Gastroesophageal sphincter (tissue), 4 donors: ENCODE measurements at regions not wholly inside any gene's neighbourhood (a gene's known extent, or its start where the extent isn't known, plus 50 kb on each side); places are given as distances from the start of the nearest gene placed in this dataset.
"Not testable (repeated sequence)": the region's sequence is repeated elsewhere in the genome, so short reads cannot be mapped to it uniquely, and the experiment has no call there.

Experiments
- ATAC-seq: fragments of 150-250 bp; one replicate; pipeline ENCODE4 v1.9.1; 2016; ENCODE audit warnings: mild to moderate bottlenecking, moderate library complexity
- H3K27ac ChIP-seq, 4 donors: fragments of 200-600 bp; sonication (generic) in 3 of 4; 1 replicate in 3 of 4; 2 replicates in 1 of 4; pipeline ENCODE4 v1.5.1; 2016 to 2019
- H3K27me3 ChIP-seq: fragments of 200-600 bp; sonication (generic); one replicate; pipeline ENCODE4 v1.5.1; 2019
- H3K36me3 ChIP-seq, 2 donors: fragments of 200-600 bp; sonication (generic); one replicate each; pipeline ENCODE4 v1.5.1; 2019; ENCODE audit warnings: control low read depth in 1 of 2
- H3K4me1 ChIP-seq, 3 donors: fragments of 200-600 bp; sonication (generic); 1 replicate in 2 of 3; 2 replicates in 1 of 3; pipeline ENCODE4 v1.5.1; 2016 to 2019; ENCODE audit warnings: control low read depth in 2 of 3
- H3K4me3 ChIP-seq, 2 donors: fragments of 200-600 bp; sonication (generic); one replicate each; pipeline ENCODE4 v1.5.1; 2019; ENCODE audit warnings: mild to moderate bottlenecking in 1 of 2, moderate library complexity in 1 of 2
- H3K9me3 ChIP-seq, 3 donors: fragments of 200-600 bp; sonication (generic); one replicate each; pipeline ENCODE4 v1.5.1; 2017 to 2019; ENCODE audit warnings: control low read depth in 2 of 3
- EP300 ChIP-seq: sonication (generic); formaldehyde crosslinking; IDR thresholded peaks from one replicate; pipeline ENCODE4 v1.6.1; 2017; ENCODE audit warnings: antibody characterized with exemption, mild to moderate bottlenecking
- POLR2A ChIP-seq, 2 donors: fragments of 450-650 bp; IDR thresholded peaks; one replicate each; pipeline ENCODE4 v1.6.1; 2017; ENCODE audit warnings: antibody characterized with exemption in 2 of 2, mild to moderate bottlenecking in 2 of 2, moderate library complexity in 1 of 2
- POLR2AphosphoS5 ChIP-seq: sonication (generic); formaldehyde crosslinking; IDR thresholded peaks from one replicate; pipeline ENCODE4 v1.6.1; 2017; ENCODE audit warnings: antibody characterized with exemption
- WGBS, 2 donors: methylation state at CpG; one replicate each; pipeline ENCODE4 v1.1.5; 2018; ENCODE audit warnings: low coverage in 1 of 2; 5-methylcytosine and 5-hydroxymethylcytosine counted together
- TF ChIP-seq, protein P1 (sequence below), 4 experiments: fragments of 200-600 bp in 2 of 4; fragments of 450-650 bp in 2 of 4; sonication (generic) in 1 of 4; IDR thresholded peaks; one replicate each; pipeline ENCODE4 v1.5.1; 2017 to 2019; ENCODE audit warnings: antibody characterized with exemption in 4 of 4, mild to moderate bottlenecking in 2 of 4, moderate library complexity in 2 of 4

- ATAC-seq = no peak
- Histone ChIP-seq H3K9me3 (no peaks in the 10 kb centered on the region), H3K27me3 (no peaks in the 10 kb centered on the region), H3K27ac (no peak overlapping the region), H3K36me3 (no peaks in the 10 kb centered on the region), H3K4me1 (no peaks in the 10 kb centered on the region), H3K4me3 (no peak overlapping the region)
- 66 to 92% methylated on average over 2 of the region's 2 CpGs for whole genome bisulfite sequencing, 2 donors
- TF ChIP-seq EP300 (no peak), POLR2A (IDR thresholded peaks at IDR 0.05) (no peak), POLR2AphosphoS5 (no peak)
- TF ChIP-seq, protein P1, sequence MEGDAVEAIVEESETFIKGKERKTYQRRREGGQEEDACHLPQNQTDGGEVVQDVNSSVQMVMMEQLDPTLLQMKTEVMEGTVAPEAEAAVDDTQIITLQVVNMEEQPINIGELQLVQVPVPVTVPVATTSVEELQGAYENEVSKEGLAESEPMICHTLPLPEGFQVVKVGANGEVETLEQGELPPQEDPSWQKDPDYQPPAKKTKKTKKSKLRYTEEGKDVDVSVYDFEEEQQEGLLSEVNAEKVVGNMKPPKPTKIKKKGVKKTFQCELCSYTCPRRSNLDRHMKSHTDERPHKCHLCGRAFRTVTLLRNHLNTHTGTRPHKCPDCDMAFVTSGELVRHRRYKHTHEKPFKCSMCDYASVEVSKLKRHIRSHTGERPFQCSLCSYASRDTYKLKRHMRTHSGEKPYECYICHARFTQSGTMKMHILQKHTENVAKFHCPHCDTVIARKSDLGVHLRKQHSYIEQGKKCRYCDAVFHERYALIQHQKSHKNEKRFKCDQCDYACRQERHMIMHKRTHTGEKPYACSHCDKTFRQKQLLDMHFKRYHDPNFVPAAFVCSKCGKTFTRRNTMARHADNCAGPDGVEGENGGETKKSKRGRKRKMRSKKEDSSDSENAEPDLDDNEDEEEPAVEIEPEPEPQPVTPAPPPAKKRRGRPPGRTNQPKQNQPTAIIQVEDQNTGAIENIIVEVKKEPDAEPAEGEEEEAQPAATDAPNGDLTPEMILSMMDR (IDR thresholded peaks at IDR 0.05) = no peak
These were observed 1265.1 kb downstream of the BRINP3 start for GRCh38 chr1:189212606-189213005.

GRCh38 chr1:189216886-189217285, 1260.8 kb downstream of the BRINP3 start:
- Histone ChIP-seq H3K27ac (no peak overlapping the region), H3K4me3 (no peak overlapping the region), H3K27me3 (no peaks in the 10 kb centered on the region), H3K36me3 (no peaks in the 10 kb centered on the region), H3K9me3 (no peaks in the 10 kb centered on the region), H3K4me1 (no peaks in the 10 kb centered on the region)
- WGBS, 2 donors = 67 to 88% methylated on average over 1 of the region's 1 CpG
- no peak for ATAC-seq
- TF ChIP-seq, protein P1 (IDR thresholded peaks at IDR 0.05) = no peak
- no peak for TF ChIP-seq EP300
- no peak for TF ChIP-seq POLR2A (IDR thresholded peaks at IDR 0.05)
- TF ChIP-seq POLR2AphosphoS5 = no peak

DNA sequence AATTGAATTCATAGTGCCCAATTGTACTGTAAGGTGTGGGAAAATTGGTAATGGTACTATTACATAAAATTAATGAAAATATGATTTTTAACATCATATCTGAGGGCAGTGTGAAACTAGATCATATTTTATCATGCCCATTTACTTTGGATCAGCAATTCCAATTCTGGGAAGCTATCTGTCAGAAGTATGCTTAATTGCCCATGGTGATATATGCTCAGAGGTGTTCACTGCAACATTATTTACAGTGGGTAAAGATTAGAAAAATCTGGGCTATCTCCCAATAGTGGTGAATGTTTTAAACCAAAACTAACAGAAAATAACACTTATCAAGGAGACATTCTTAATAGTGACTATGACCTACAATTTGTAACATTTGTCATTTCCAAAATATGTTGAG, 1260.0 kb downstream of the BRINP3 start:
- TF ChIP-seq EP300 (no peak), POLR2A (IDR thresholded peaks at IDR 0.05) (no peak), POLR2AphosphoS5 (no peak)
- TF ChIP-seq, protein P1 (IDR thresholded peaks at IDR 0.05) = no peak
- no peak overlapping the region for H3K4me3 ChIP-seq
- H3K4me1 ChIP-seq = no peaks in the 10 kb centered on the region
- H3K9me3 ChIP-seq = no peaks in the 10 kb centered on the region
- H3K36me3 ChIP-seq = no peaks in the 10 kb centered on the region
- ATAC-seq = no peak
- H3K27ac ChIP-seq = no peak overlapping the region
- no peaks in the 10 kb centered on the region for H3K27me3 ChIP-seq

DNA sequence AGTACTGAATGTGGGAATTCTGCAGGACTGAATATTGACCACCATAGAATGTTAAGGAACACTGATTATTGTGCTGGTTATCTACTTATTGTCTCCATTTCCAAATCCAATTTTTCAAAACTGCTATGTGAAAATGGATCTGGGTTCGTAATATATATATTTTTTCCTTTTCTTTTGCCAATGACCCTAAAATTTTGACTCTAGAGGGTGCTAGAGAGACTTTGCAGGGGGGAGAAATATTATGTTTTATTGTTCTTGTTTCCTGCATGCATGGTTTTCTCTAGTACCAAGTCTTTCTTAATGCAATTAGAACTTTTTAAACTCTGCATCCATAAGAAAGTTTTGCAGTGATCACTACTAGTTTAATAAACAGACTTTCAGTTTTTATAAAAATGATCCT, 1256.9 kb downstream of the BRINP3 start:
- H3K27me3 ChIP-seq = no peaks in the 10 kb centered on the region
- no peak overlapping the region for H3K27ac ChIP-seq
- H3K36me3 ChIP-seq = no peaks in the 10 kb centered on the region
- no peaks in the 10 kb centered on the region for H3K4me1 ChIP-seq
- no peak for ATAC-seq
- H3K4me3 ChIP-seq = no peak overlapping the region
- 70 to 100% methylated on average over 1 of the region's 1 CpG for WGBS, 2 donors
- TF ChIP-seq POLR2AphosphoS5 (no peak), POLR2A (IDR thresholded peaks at IDR 0.05) (no peak), EP300 (no peak)
- TF ChIP-seq, protein P1 (IDR thresholded peaks at IDR 0.05) = no peak
- H3K9me3 ChIP-seq = no peaks in the 10 kb centered on the region

- not testable (repeated sequence) for H3K4me1 ChIP-seq
These were observed 1251.9 kb downstream of the BRINP3 start for GRCh38 chr1:189225794-189226145.

DNA sequence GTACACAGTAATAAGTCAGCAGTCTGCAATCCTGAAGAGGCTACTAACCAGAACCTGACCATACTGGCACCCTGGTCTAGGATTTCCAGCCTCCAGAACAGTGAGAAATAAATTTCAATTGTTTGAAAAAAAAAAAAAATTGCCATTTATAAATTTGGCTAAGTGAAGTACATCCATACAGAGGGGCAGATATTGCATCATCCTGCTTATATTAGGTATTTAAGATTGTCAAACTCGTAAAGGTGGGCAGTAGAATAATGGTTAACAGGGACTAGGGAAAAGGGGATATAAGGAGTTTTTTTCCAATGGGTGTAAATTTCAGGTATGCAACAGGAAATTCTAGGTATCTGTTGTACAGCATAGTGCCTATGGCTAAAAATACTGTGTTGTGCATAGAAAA, 1250.9 kb downstream of the BRINP3 start:
- no peak for TF ChIP-seq POLR2AphosphoS5
- no peak for TF ChIP-seq EP300
- TF ChIP-seq, protein P1 (IDR thresholded peaks at IDR 0.05) = no peak
- no peak for TF ChIP-seq POLR2A (IDR thresholded peaks at IDR 0.05)
- ATAC-seq = no peak
- Histone ChIP-seq H3K4me1 (no peaks in the 10 kb centered on the region), H3K27me3 (no peaks in the 10 kb centered on the region), H3K4me3 (no peak overlapping the region), H3K9me3 (no peaks in the 10 kb centered on the region), H3K36me3 (no peaks in the 10 kb centered on the region), H3K27ac (no peak overlapping the region)
- WGBS, 2 donors = 75 to 100% methylated on average over 1 of the region's 1 CpG

More at GRCh38 chr1:189225794-189226145, 1251.9 kb downstream of the BRINP3 start:
- WGBS, 2 donors = no CpG with 5 or more reads among the region's 28 CpGs
- H3K9me3 ChIP-seq, H3K27me3 ChIP-seq, H3K4me3 ChIP-seq, H3K27ac ChIP-seq, ATAC-seq, H3K36me3 ChIP-seq: not testable (repeated sequence)
